IPS-20b (cell line): ENCODE measurements at regions not wholly inside any gene's neighbourhood (a gene's known extent, or its start where the extent isn't known, plus 50 kb on each side); places are given as distances from the start of the nearest gene placed in this dataset.
"Not testable (repeated sequence)": the region's sequence is repeated elsewhere in the genome, so short reads cannot be mapped to it uniquely, and the experiment has no call there.

ENCODE experiments used
- H3K27ac ChIP-seq: one replicate; pipeline ENCODE4 v1.5.1; 2013; ENCODE audit warnings: low read length
- H3K27me3 ChIP-seq: 2 replicates; pipeline ENCODE4 v1.6.1; 2013; ENCODE audit warnings: mild to moderate bottlenecking, low read length, inconsistent platforms; ENCODE audit not compliant: insufficient read depth
- H3K36me3 ChIP-seq: 2 replicates; pipeline ENCODE4 v1.6.1; 2013; ENCODE audit warnings: low read depth, mild to moderate bottlenecking, inconsistent platforms, low read length, moderate library complexity; ENCODE audit not compliant: insufficient read depth
- H3K4me1 ChIP-seq: 2 replicates; pipeline ENCODE4 v1.6.1; 2013; ENCODE audit warnings: mild to moderate bottlenecking, control low read depth, inconsistent platforms, low read length, moderate library complexity; ENCODE audit not compliant: insufficient read depth
- H3K4me3 ChIP-seq: 2 replicates; pipeline ENCODE4 v1.5.1; 2013; ENCODE audit warnings: mild to moderate bottlenecking, low read length, inconsistent platforms
- H3K9ac ChIP-seq: 2 replicates; pipeline ENCODE4 v1.6.1; 2013; ENCODE audit warnings: low read depth, mild to moderate bottlenecking, inconsistent platforms, low read length, moderate library complexity
- H3K9me3 ChIP-seq: 2 replicates; pipeline ENCODE4 v1.6.1; 2013; ENCODE audit warnings: mild to moderate bottlenecking, low read depth, low read length, inconsistent platforms; ENCODE audit not compliant: insufficient read depth

- Histone ChIP-seq H3K9me3 (no peaks in the 10 kb centered on the region), H3K36me3 (no peaks in the 10 kb centered on the region), H3K4me1 (no peaks in the 10 kb centered on the region), H3K27me3 (no peaks in the 10 kb centered on the region), H3K27ac (no peak overlapping the region), H3K4me3 (no peak overlapping the region), H3K9ac (no peak overlapping the region)
Observed at GRCh38 chr21:27363719-27364477, 397.0 kb upstream of the ADAMTS5 start.

GRCh38 chr21:27362249-27362648 is 395.4 kb upstream of the ADAMTS5 start:
- H3K27ac ChIP-seq, result no peak overlapping the region
- no peaks in the 10 kb centered on the region for H3K27me3 ChIP-seq
- H3K4me3 ChIP-seq, result no peak overlapping the region
- no peaks in the 10 kb centered on the region for H3K4me1 ChIP-seq
- H3K9me3 ChIP-seq, result no peaks in the 10 kb centered on the region
- H3K36me3 ChIP-seq, result no peaks in the 10 kb centered on the region
- H3K9ac ChIP-seq, result no peak overlapping the region

- H3K9ac ChIP-seq, result no peak overlapping the region
- H3K36me3 ChIP-seq, result no peaks in the 10 kb centered on the region
- no peak overlapping the region for H3K4me3 ChIP-seq
- no peaks in the 10 kb centered on the region for H3K9me3 ChIP-seq
- H3K4me1 ChIP-seq, result no peaks in the 10 kb centered on the region
- no peaks in the 10 kb centered on the region for H3K27me3 ChIP-seq
- no peak overlapping the region for H3K27ac ChIP-seq
Observed at GRCh38 chr21:27359141-27359540, 392.3 kb upstream of the ADAMTS5 start.

- H3K27me3 ChIP-seq, result no peaks in the 10 kb centered on the region
- H3K27ac ChIP-seq, result no peak overlapping the region
- no peaks in the 10 kb centered on the region for H3K4me1 ChIP-seq
- H3K4me3 ChIP-seq, result no peak overlapping the region
- H3K9me3 ChIP-seq, result no peaks in the 10 kb centered on the region
- no peak overlapping the region for H3K9ac ChIP-seq
- H3K36me3 ChIP-seq, result no peaks in the 10 kb centered on the region
Observed at GRCh38 chr21:27352885-27353284, 386.0 kb upstream of the ADAMTS5 start.

DNA sequence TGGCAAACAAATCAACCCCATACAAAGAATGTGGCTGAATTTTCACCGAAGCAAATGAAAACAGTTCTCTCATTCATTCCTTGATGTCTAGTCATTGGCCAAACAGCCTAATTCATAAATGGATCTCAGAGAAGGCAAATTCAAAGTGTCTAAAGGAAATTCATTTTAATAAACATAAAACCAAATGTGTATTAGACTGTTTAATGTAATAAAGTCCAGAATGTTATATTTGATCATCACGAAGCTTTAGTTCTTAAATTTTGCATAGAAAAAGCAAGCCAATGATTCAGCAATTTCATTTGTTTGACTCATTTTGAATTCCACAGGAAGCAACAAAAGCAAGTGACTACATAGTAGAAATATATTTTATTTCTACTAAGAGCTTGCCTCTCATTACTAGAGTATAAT is 379.2 kb upstream of the ADAMTS5 start:
- H3K27ac ChIP-seq, result no peak overlapping the region
- no peaks in the 10 kb centered on the region for H3K27me3 ChIP-seq
- no peaks in the 10 kb centered on the region for H3K9me3 ChIP-seq
- H3K4me3 ChIP-seq, result no peak overlapping the region
- no peaks in the 10 kb centered on the region for H3K36me3 ChIP-seq
- no peaks in the 10 kb centered on the region for H3K4me1 ChIP-seq
- H3K9ac ChIP-seq, result no peak overlapping the region

DNA sequence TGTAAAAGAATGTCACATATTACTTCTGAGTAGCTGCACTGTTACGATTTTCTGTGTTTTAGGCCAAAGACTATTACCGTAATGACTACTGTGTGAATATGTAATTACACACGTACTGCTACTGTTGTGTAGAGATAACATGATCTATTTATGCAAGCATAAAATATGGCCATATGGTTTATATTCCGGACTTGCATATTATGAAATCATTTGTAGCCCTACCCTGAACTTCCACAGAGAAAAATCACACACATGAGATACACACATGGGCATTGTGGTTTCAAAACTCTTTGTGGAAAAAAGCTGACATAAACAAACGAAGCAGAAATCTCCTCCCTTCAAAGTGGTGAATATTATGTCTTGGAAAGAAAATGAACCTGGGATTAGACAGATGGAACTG is 373.0 kb upstream of the ADAMTS5 start:
- Histone ChIP-seq H3K27me3 (no peaks in the 10 kb centered on the region), H3K4me1 (no peaks in the 10 kb centered on the region), H3K9ac (no peak overlapping the region), H3K4me3 (no peak overlapping the region), H3K9me3 (no peaks in the 10 kb centered on the region), H3K27ac (no peak overlapping the region), H3K36me3 (no peaks in the 10 kb centered on the region)

GRCh38 chr21:27338007-27338406 is 371.1 kb upstream of the ADAMTS5 start:
- H3K4me1 ChIP-seq, H3K9me3 ChIP-seq, H3K4me3 ChIP-seq, H3K36me3 ChIP-seq, H3K9ac ChIP-seq, H3K27me3 ChIP-seq, H3K27ac ChIP-seq: not testable (repeated sequence)

DNA sequence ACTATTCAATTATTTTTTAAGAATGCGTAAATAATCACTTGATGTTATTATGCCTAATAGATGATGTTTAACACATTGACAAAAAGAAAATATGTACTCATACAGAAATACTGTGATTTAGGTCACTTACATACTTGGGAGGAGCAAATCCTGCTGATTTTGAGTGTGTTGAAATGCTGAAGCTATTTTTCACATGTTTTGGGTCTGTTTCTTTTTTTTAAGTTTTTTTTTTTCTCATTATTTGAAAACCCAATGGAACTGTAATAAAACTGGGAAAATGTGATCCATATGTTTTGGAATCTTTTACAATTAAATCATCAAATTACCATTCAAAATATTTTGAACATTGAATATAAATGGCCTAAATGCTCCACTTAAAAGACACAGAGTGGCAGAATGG is 366.2 kb upstream of the ADAMTS5 start:
- Histone ChIP-seq H3K9ac (no peak overlapping the region), H3K4me3 (no peak overlapping the region), H3K27ac (no peak overlapping the region), H3K4me1 (no peaks in the 10 kb centered on the region), H3K9me3 (no peaks in the 10 kb centered on the region; the same call in 1 of the 2 replicates), H3K27me3 (no peaks in the 10 kb centered on the region), H3K36me3 (no peaks in the 10 kb centered on the region)

DNA sequence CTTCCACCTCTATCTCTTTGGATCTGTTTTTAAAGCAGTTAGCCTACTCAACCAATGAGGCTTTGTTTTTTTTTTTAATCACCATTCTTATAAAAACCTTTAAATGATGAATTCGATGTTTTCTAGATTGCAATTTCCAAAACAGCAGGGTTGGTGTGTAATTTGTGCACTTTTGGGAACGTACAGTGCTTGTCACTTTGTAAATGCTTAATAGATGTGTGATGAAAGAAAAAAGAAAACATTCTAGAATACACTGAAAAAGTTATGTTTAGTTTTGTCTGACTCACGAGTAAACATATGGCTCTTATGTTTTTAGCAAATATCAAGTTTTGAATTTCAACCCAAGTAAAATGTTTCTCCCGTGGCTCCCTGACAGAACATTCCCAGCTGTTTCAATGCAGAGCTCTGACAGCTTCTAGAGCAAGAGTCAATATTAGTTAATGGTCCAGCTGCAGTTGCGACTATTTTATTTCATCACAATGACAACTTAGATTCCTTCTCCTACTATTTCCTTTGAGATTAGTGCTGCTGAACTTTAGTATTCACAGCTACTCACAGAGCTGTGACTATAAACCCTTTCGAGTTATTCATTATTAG is 362.5 kb upstream of the ADAMTS5 start:
- H3K4me1 ChIP-seq, result no peaks in the 10 kb centered on the region; the same call in 1 of the 2 replicates
- H3K4me3 ChIP-seq, result no peak overlapping the region
- H3K27me3 ChIP-seq, result no peaks in the 10 kb centered on the region
- no peak overlapping the region for H3K27ac ChIP-seq
- no peaks in the 10 kb centered on the region; the same call in 1 of the 2 replicates for H3K9me3 ChIP-seq
- H3K36me3 ChIP-seq, result no peaks in the 10 kb centered on the region
- no peak overlapping the region for H3K9ac ChIP-seq

- H3K27me3 ChIP-seq, result no peaks in the 10 kb centered on the region
- H3K4me1 ChIP-seq, result no peaks in the 10 kb centered on the region; the same call in 1 of the 2 replicates
- H3K36me3 ChIP-seq, result no peaks in the 10 kb centered on the region
- no peaks in the 10 kb centered on the region for H3K9me3 ChIP-seq
- no peak overlapping the region for H3K9ac ChIP-seq
- no peak overlapping the region for H3K4me3 ChIP-seq
- H3K27ac ChIP-seq, result no peak overlapping the region
Observed at GRCh38 chr21:27326301-27326700, 359.4 kb upstream of the ADAMTS5 start.

DNA sequence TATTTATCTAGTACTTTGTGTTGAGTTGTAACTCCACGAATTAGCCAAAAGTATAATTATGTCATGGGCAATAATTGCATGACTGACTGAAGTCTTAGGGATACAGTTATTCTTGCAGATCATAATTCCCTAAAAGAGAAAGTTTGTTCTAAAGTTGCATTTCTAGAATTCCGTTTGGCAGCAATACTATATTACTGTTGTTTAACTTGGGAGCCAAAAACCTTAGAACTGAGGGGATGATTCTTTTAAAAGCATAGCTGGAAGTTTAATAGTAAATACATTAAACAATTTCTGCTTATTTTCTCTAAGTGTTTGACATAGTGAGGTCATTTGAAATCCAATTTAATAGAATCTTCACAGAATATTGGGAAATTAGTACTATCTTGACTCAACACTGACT is 356.4 kb upstream of the ADAMTS5 start:
- Histone ChIP-seq H3K36me3 (no peaks in the 10 kb centered on the region), H3K4me1 (no peaks in the 10 kb centered on the region; the same call in 1 of the 2 replicates), H3K27ac (no peak overlapping the region), H3K27me3 (no peaks in the 10 kb centered on the region), H3K9ac (no peak overlapping the region), H3K9me3 (no peaks in the 10 kb centered on the region), H3K4me3 (no peak overlapping the region)

DNA sequence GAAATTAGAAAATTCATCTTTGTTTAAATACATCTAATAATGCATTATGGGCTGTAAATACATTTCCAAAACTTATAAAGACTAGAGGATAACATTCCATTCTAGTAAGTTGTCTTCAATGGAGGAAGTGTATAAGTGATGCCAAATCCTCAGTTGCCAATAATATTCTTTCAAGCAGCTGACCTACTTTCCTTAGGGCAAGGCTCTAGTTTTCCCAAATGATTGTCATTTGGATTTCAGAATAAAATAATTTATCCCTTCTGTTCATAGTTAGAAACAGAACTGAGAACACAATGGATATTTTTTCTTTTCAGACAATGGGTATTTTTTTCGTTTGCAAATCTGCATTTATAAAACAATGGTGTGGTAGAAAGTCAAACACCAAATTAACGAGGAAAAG is 354.9 kb upstream of the ADAMTS5 start:
- Histone ChIP-seq H3K36me3 (no peaks in the 10 kb centered on the region), H3K9me3 (no peaks in the 10 kb centered on the region), H3K4me3 (no peak overlapping the region), H3K27me3 (no peaks in the 10 kb centered on the region), H3K9ac (no peak overlapping the region), H3K4me1 (no peaks in the 10 kb centered on the region; the same call in 1 of the 2 replicates), H3K27ac (no peak overlapping the region)
